ENCODE measurements at regions not wholly inside any gene's neighbourhood (a gene's known extent, or its start where the extent isn't known, plus 50 kb on each side); places are given as distances from the start of the nearest gene placed in this dataset.

DNA sequence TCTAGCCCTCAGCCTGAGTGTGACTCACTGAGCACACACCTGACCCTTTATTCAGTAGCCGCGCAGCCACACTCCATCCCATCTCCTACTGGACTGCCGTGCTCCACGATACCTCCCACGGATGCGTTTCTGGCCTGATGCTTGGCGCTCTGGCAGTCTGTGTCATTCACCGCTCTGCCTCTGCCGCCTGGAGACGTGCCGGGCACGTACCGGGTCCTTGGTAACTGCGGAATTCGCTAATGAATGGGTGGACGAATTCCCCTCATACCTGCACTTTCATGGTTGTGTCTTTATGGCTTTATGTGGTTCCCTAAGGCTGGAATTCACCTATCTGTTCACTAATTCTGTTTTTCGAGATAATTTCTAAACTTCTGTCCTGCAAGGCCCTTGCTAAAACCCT lies 405.7 kb downstream of the QKI start:
- no peak for DNase-seq

DNA sequence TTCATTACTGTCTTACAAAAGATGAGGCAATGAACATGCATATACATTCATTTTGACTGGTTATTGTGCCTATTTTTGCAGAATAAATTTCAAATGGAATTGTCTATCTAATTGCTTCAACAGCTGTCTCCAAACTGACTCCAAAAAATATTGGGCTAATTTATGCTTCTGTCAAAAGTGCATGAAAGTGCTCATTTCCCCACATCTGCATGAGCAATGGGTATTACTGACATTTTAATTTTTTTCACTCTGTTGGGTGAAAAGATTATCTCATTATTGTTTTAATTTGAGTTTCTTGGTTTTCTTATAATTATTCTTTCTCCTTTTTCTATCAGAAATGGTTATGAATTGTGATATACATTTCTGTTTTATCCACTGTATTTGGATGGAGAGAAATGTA lies 404.2 kb downstream of the QKI start:
- DNase-seq: no peak

DNA sequence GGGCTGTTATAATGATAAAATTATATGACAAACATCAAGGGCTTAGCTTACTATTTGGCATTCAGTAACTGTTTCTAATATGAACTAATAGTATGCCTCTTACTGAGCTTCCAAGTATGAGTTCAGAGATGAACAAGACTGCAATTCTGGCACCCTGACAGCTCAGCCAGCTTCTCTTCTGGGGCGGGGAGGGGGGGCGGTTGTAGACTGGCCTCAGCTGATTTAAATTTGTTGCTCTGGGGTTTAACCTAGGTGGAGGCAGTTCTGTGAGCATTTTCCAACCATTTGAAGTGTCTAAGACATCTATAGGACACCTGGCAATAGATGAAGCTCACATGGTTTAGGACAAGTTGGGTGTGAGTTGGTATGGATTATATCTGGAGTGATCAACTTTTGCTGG lies 401.9 kb downstream of the QKI start:
- no peak for DNase-seq

DNA sequence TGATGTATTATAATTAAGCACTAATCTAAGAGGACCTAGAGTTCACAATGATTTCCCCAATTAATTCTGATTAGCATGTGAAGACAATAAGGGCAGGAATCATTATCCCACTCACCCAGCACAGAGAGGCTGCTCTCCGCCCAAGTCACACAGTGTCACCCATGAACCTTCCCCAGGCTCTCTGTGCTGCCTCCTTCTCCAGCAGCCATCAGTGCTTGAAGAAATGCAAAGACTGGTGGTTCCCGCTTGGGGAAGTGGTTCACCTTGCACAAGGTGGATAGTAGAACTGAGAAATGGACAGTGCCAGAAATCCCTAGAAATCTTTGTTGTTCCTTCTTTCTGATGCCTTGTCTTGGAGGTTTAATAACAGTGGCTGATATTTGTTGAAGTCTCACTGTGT lies 401.3 kb downstream of the QKI start:
- DNase-seq: no peak

DNA sequence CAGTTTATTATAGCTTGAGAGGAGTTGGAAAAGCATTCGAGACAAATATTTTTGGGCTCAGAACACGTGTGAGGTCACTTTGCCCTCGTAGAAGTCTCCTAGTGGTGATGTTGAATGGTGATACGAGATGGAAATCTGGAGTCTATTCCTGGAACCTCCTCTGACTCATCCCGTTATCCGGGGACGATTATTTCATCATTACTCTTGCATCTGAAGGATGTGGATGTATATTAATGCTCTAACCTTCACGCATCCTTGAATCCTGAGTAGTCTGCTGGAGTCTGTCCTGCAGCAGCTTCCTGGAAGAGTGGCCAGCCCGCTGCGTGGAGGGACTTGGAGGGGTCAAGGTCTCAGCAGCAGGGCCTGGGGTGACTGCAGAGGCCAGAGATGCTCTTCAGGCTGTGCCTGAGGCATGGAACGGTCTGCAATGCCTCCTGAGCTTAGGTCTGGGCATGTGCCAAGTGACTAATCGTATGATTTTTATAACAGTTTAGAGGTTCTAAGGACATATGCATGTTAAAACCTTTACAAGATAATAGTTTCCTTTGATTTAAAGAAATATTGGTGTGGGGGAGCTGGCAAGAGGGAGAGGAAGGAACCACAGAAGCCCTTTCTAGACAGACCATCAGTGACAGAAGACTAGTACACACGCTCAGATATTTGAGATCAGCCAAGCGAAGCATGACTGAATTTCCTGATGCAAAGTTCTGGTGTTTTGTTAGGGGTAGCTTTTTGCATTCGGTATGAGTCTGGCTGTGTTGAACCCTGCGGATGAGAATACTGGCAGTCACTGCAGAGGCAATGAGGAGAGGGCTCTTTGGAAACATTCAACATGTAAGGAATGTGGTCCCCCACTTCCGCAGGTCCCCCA lies 400.2 kb downstream of the QKI start:
- DNase-seq: no peak

DNA sequence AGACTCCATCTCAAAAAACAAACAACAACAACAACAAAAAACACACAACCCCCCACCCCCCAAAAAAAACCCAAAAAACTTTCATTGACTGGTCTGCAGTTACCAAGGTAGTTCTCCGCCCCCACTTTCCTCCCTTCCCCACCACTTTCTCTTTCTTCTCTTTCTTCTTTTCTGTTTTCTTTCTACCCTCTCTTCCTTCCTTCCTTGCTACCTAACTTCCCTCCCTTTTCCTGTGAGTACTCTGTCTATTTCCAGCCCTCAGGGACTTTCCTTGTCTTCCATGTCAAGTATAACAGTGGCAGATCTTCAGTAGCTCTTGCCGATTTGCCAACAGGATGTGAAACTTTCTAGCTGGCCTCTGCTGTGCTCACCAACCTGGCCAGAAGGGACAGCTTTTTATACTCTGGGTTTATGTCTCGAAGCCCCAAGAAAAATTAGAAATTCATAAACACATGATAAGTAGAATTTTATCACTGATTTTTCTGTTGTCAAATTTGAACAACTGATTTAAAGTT lies 399.5 kb downstream of the QKI start:
- no peak for DNase-seq

DNA sequence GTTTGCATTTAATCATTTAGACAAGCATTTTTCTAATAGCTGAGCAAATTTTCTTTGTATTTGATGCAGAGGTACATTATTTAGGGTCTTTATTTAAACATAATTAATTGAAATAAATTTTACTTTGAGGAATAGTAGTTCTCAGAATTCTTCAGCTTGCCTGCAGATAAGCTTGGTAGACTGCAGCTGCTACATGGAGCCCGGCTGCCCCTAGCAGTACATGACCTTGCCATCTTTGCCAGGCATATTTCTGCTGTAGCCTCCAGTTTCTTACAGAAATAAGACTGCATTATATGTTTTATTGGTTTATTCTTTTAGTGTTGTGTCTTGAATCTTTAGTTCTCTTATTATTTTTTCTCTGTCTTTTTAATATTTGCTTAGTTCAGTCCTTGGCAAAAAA lies 396.8 kb downstream of the QKI start:
- no peak for DNase-seq

DNA sequence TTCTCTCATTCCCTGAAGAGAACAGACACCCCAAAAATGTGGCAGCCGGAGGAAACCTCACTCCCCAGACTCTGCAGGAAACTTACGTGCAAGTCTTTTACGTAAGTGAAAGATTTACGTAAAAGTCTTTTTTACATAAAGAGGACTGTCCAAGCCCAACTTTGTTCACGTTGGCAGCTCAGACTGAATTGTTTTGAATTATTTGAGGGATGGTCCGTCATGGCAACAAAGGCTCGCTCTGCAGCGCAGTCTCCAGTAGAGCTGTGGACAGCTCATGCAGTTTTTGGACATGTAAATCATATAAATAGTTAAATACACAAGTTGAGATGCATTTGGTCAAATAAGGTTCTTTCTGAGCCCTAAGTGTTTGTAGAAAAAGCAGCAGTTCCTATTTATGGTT lies 394.8 kb downstream of the QKI start:
- DNase-seq: no peak

DNA sequence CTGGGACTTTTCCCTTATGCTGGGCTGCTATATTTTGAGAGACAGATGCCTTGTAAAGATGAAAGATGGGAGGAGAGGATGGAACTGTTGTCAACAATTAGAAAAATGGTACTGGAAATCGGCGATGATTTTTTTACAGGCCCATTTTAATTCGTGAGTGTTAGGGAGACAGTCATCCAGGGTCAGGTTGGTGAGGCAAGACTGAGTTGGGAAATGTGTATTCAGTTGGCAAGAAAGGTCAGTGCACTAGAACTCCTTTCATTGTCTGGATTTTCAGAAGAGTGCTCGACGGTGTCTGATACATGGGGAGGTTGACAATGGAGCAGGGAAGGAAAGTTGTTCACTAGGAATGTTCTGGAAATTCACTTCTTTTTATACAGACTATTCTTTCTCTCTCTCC lies 394.4 kb downstream of the QKI start:
- DNase-seq: no peak

DNA sequence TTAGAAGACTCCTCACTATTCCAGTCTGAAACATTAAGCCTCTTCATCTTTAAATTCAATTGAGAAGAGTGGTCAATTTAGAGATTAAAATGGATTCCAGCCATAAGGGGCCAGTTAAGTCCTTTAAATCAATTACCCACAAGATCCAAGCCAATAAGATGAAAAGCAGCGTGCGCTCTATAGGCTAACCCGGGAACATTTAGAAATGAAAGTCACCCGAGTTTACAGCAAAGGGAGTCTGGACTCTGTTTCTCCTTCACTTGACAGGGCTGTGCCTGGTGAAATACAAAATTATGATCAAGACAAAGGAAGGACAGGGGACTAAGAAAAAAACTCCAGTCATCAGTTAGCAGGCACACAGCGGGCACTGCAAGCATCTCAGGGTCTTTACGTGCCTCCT lies 393.7 kb downstream of the QKI start:
- no peak for DNase-seq

DNA sequence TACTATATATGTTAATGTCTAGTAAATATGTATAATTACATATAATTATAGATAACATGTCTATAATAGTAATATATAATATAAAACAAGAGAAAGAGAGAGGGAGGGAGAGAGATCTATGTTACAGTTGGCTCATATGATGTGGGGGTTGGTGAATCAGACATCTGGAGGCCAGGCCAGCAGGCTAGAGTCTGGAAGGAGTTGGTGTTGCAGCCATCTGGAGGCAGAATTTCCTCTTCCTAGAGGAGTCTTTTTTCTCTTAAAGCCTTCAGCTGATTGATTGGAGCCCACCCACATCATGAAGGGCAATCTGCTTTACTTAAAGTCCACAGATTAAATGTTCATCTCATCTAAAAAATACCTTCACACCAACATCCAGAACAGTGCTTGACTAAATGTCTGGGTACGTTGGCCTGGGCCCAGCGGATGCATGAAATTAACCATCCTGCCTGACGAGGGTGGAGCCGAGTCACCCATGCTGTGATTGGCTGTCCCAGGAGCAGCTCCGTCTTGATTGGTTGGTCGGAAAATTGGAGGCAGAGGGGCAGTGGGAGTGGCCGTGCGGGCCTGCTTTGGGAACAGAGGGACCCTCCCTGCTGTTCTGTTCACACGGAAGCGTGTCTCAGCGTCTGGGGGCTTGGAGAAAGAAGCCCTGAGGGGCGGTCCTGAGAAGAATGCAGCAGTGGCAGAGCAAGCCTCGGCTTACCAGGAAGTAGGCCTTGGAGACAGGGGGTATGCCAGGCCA lies 392.4 kb downstream of the QKI start:
- DNase-seq: no peak

DNA sequence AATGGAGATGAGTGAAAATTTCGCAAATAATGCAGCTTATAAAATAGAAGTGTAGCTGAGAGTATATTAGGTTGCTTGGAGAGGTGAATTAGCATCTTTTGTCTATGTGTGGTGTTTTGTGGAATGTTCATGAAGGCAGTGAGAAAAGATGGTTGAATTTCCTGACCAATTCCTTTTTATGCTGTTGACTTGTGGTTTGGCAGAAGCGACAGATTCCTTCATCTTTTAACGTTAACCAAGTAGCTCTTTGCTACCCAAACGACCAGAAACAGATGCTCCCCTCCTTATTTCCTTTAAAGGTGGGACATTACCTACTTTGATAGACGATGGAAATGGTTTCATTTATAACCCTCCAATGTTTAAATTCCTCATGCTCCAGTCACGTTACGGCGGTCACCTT lies 390.5 kb downstream of the QKI start:
- DNase-seq: no peak

DNA sequence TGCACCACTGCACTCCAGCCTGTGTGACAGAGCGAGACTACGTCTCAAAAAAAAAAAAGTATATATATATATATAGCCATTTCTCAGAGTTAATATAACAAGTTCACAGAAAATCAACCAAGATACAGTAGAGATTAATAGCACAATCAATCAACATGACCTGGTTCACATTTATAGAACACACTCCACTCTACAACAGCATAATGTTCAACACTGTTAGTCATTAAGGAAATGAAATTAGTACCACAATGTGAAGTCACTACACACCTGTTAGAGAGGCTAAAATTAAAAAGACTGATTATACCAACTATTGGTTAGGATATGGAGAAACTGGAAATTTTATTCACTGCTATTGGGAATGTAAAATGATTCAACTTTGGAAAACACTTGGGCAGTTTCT lies 387.7 kb downstream of the QKI start:
- DNase-seq: no peak

DNA sequence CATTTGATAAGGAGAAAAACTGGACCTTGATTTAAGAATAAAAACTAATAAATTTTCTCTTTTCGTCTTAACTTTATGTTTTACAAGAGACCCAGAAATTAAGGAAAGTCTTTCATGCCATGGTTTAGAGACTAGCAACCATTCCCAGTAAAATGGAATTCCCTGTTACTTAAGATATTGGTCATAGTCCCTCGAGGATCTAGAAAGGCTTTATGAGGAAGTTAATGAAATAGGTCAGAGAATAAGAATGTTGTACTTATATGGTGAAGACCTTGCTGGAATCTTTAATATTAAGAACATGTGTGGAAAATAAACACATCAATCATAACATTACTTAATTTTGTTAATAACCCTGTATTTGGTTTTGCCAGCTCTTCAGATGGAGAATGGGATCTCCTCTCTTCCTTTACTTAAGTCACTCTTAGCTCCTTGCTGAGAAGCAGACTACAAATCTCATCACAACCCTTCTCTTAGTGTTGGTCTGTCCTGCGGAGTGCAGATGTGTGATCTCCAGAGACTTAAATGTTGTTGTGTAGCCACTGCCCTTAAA lies 382.9 kb downstream of the QKI start:
- DNase-seq: no peak

DNA sequence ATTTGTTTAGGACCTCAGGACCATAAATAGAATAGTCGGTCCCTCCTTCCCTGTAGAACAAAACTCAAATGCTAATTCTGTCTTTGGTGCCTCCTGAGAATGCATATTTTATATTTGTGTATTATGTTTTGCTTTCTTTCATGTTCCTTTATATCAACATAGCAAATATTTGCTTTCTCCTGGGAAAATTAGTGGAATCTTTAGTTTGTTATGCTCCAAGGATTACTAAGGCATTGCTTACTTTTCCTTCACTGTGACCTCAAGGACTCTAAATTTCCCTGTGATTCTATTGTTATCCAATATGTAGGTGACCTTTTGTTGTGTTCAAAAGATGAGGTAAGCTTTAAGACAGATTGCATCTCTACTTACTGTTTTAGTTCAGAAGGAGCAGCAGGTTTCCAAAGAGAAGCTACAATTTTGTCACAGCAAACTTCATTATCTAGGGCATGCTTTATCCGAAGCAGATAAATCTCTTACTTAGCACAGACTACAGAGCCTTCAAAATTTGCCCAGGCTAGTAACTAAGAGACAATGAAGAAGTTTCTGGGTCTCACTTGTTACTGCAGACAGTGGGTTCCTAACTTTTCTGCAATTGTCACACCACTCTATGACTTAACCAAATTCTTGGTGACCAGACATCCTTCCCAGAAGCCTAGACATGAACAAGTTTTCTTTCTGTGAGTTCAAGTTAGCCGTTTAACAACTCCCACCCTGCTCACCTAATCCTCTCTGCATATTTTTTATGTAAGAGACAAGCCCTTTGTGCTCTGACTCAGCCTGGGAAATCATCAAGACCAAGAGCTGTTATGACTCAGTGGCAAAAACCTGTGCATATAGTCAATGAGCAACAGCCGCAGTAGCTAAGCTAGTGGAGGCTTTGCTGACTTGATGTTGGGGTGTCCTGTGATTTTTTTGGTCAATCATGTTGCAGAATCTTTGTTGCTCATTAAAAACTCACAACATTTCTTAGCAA lies 378.8 kb downstream of the QKI start:
- no peak for DNase-seq

DNA sequence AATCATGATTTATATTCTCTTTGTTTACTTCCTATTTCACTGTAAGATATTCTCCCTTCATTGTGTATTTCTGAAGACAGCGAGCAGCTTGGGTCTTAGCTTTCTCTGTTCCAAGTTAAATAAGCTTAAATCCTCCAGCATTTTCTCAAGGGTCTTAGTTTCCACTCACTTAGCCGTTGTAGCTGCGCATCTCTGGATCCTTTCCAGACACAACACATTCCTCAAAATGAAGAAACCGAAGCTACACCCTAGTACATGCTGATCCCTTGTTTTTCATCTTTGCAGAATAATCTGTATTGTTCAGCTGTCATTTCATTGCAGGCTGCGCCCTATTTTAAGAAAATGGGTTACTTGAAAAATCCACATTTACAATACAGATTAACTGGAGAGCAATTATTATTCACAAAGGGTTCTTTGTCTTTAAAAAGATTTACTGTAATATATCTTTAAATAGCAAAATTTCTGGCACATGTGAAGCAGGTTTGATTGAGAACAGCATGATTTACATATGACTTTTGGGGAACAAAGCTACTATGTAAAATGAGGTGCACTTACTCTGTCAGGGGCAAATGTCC lies 375.8 kb downstream of the QKI start:
- no peak for DNase-seq

DNA sequence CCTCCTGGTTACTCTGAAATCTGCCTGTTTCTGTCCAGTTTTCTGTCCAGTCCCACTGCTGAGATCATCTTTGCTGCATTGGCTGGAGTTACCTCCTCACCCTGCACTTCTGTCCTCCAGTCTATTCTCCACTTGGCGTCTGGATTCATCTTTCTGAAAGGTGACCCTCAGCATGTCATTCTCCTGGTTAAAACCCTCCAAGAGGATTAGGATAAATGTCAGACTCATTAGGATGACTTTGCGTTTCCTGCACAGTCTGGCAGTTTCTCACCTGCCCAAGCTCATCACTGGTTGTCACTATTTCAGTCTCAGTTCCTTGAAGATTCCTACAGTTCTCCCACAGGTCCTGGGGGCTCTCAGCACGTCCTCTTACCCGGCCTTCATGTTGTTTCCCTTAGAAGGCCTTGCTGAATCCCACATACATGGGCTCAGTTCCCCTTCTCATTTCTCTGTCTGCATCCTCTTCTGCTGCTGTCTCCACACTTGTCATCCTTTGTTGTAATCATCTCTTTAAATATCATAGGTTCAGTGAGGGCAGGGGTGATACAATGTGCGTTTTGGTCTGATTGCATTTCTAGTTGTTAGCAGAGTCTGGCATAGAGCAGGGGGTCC lies 374.8 kb downstream of the QKI start:
- DNase-seq: no peak

DNA sequence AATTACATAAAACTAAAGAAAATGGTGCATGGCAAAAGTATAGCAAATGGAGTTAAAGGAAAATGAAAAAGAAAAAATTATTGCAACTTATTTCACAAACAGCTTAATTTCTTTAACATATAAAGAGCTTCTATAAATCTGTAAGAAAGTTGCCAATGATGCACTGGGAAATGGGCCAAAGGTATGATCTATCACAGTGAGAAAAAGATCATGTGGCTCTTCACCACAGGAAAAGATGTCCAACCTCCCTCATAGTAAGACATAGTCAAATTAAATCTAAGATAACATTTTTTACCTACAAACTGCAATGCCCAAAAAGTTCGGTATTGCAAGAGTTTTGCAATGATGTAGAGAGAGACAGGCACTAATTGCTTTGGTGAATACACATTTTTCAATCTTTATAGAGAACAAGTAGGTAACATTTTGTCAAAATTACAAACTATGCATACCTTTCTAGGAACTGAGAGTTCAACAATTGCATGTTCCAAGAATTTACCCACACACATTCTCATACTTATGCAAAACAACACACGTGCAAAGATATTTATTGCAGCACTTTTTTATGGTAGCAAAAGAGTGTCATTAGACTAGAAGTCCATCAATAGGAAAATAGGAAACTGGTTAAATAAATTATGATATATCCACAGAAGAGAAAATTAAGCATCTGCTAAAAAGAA lies 372.6 kb downstream of the QKI start:
- no peak for DNase-seq

DNA sequence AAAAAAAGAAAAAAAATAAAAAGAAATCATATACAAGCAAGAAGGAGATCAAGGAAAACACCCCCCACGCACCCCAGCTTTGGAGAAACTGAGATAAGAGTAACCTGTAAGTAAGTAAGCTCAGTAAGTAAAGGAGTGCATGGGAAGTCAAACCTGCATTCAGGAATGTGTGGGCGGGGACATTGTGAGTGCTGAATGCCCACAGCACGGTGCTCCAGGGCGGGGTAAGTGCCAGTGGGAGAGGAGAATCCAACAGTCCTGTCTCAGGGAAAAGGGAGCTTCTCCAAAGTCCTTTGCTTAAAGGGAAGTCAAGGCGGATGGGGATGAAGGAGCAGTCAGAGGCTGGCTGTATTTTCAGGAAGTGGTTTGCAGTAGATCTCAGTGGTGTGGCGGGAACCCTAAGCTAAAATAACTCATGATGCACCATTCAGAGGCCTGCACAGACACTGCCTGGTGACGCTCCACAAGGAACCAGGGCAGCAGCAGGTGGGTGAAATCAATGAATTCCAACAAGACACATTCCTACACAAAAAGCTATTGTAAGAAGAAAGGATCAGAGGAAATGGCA lies 368.0 kb downstream of the QKI start:
- DNase-seq: no peak

DNA sequence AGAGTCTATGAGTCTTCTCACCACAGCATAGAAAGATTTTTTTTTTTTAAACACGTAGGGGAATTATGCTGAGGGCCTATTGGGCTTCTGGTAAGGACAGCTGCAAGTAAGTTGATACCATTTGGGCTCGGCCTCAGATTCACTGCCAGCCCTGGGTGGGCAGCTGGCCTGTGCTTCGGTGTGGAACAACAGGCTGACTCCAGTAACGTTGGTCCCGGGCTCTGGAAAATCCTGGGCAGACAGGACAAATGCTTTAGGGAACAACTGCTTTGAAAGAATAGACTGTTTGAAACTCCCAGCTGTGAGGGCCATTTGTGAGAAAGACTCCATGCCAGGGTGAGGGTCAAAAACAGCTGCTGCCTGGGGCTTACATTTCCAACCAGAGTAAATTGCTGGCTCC lies 366.5 kb downstream of the QKI start:
- DNase-seq: no peak

DNA sequence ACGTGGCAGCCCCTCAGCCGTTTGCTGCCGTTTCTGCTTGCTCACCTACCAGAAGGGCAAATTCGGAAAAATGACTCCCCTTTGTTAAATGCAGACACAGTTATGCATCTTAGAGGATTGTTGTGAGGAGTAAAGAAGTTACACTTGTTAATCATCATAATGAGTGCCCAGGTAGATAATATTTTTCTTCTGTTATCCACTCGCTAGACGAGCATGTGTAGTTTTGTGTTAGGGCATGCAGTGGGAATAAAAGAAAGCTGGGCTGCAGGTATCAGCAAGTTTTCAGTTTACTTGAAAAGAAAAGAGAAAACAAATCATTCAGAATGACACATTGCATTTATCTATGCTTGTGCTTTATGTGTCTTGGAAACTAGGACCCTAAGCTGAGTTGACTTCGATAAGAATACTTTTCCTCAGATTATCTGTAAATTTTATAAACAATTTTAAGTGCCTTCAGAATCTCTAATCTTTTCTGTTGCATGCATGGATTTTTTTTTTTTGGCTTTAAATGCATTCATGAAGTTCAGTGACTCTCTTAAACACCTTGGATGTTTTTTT lies 365.3 kb downstream of the QKI start:
- no peak for DNase-seq

All from activated CD8-positive, alpha-beta memory T cell treated with anti-CD3 and anti-CD28 coated beads for 24 hours (primary cell).